Astrocyte of the spinal cord (primary cell): ENCODE measurements at regions not wholly inside any gene's neighbourhood (a gene's known extent, or its start where the extent isn't known, plus 50 kb on each side); places are given as distances from the start of the nearest gene placed in this dataset.
A peak's percentile ranks its signal among the peaks of the same experiment; 100 is the strongest.

Experiments
- DNase-seq: peaks from one replicate; pipeline ENCODE4 v3.0.0; 2011; ENCODE audit warnings: low read depth, low spot score
- H3K4me3 ChIP-seq: 2 replicates; pipeline ENCODE4 v1.5.1; 2011; ENCODE audit warnings: low read depth, mild to moderate bottlenecking, low read length, moderate library complexity
- in situ Hi-C: cut with HindIII; loops from 2 replicates; pipeline ENCODE4 v1.10.0; 2017; ENCODE audit warnings: low sequenced_read_pairs
- TF ChIP-seq, protein P1 (sequence below): IDR thresholded peaks from 2 replicates; pipeline ENCODE4 v1.5.1; 2012; ENCODE audit warnings: low read depth, mild to moderate bottlenecking, low read length, inconsistent platforms

DNA sequence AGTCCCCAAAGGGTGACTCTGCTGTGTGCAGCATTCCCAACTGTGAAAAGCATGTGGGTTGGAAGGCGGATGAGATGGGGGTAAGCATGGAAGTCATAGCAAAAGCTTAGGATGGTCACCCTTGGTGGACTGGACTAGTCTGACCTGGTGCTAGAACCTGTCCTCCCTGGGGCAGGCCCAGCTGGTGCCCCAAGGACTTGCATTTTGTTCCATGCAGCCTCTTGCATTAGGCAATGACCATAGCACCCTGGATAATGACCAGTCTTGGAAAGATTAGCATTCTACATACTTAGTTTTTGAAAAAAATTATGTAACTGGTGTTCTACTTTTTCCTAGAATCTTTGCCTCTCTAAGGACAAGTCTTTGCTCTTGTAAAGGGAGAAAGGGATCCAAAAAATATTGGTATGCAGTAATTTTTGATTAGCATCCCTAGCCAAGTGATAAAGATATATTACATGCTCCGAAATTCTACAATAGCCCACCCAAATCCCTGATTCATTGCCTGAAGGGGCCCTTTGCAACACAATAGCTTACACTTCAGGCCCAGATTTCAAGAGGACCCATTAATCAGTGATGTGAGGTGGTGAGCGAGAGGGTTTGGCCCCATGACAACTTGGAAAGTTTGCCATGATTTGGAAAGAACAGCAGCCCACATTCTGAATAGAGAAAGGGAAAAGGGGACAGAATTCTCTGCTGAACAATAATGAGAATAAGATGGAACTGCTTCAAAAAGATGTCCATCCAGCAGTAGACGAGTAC, 93.3 kb upstream of the CD180 start:
- DNase-seq: no peak
- TF ChIP-seq, protein P1, sequence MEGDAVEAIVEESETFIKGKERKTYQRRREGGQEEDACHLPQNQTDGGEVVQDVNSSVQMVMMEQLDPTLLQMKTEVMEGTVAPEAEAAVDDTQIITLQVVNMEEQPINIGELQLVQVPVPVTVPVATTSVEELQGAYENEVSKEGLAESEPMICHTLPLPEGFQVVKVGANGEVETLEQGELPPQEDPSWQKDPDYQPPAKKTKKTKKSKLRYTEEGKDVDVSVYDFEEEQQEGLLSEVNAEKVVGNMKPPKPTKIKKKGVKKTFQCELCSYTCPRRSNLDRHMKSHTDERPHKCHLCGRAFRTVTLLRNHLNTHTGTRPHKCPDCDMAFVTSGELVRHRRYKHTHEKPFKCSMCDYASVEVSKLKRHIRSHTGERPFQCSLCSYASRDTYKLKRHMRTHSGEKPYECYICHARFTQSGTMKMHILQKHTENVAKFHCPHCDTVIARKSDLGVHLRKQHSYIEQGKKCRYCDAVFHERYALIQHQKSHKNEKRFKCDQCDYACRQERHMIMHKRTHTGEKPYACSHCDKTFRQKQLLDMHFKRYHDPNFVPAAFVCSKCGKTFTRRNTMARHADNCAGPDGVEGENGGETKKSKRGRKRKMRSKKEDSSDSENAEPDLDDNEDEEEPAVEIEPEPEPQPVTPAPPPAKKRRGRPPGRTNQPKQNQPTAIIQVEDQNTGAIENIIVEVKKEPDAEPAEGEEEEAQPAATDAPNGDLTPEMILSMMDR: no peak
- in situ Hi-C loops: no loop called here
- no peak overlapping the region for H3K4me3 ChIP-seq

DNA sequence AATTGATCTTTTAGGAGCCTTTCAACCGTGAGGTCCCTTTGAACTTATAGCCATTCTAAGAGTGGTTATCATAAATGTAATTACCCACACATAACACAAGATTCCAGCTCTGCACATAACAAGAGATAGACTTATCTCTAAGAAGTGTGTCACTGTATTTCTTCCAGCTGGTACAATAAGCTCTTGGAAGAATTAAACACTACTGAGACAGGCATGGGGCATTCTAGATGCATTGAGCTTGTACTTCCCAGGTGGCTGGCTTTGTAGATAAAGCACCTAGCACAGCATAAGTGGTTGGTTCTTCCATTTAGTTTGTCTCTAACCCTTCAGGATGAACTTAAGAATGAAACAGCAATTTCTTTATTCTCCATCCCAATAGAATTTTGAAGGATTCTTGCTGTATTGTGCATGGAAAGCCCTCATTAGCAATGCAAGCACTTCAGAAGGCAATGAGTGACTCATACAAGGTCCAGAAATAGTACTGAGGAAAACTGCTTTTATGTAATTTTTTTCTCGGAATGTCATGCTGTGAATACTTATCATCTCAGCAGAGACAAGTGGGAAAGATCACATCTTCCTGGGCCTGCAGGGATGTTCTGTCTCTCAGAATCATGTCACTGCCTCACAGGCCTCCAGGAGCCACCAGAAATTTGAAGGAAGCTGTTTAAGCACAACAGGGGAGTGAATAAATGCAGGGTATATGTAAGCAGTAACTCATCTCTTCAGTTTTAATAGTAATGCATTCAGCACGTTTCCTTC, 91.1 kb upstream of the CD180 start:
- in situ Hi-C loops: no loop called here
- no peak overlapping the region for H3K4me3 ChIP-seq
- peak; percentile 84 for DNase-seq
- TF ChIP-seq, protein P1: no peak

DNA sequence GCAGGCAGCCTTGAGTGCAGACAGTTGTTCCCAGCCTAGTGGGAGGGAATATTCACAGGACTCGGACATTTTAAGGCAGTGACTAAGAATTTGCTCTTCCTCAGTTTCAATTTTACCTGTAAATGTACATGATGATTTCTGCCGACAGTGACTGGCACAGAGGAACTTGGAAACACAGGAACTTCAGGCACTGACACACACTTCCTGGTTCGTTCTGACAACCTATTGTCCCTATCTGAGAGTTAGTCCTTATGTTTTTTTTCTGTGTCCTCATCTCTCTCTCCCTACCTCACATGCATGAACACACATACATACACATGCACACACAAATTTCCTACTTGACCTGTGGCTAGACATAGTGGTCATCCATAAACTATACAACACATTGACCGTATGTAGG, 89.4 kb upstream of the CD180 start:
- no peak overlapping the region for H3K4me3 ChIP-seq
- in situ Hi-C loops: no loop called here
- DNase-seq: no peak
- TF ChIP-seq, protein P1: no peak

DNA sequence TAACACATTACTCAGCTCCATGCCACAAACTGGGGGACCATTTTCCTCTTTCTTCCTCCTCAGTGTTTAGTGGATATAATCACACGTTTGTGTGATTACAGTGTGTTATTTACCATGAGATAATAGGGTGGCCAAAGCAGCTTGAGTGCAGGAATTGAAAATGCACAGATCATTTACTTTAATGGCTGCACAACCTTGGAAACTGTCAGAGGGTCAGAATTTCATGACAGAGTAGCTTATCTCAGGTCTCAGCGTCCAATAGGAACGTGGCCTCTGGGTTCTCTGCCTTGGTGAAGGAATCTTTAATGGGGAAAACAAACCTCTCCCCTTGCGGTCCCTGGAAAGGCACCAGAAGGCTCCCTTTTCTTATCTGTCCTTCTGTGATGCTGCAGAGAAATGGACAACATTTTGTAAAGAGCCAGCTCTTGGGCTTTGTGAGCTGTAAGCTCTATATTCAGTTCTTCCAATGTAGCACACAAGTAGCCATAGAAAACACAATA, 87.4 kb upstream of the CD180 start:
- TF ChIP-seq, protein P1: no peak
- in situ Hi-C loops: no loop called here
- no peak for DNase-seq
- no peak overlapping the region for H3K4me3 ChIP-seq

DNA sequence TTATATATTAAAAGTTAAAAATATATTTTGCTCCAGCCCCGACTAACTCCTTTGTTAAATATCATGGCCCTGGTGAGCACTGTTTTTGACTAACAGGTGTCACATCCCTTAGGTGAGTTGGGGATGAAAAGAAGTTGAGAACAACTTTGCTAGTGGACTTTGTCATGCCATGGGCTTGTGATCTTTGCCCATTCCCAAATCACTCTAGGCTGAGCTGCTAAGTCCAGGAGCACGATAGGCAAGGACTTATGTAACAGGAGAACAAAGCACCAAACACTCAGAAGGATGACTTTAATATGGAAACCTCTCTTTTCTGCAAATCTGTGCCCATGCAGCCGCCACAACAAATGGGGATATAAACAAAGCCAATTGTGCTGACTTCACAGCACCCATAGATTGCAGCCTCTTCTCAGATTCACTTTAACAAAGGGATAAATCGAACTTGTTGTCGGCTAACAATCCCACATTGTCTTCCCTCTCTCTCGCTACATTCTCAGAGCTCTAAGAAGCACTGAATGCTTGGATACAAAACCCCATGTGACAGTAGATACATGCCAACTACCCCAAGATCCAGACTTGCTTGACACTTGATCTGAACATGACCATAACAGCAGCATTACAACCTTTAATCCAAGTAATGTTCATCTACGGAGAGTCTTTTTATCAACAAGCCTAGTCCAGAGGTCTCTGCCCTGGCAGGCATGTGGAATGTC, 86.8 kb upstream of the CD180 start:
- in situ Hi-C loops: no loop called here
- TF ChIP-seq, protein P1: no peak
- H3K4me3 ChIP-seq: no peak overlapping the region
- no peak for DNase-seq

DNA sequence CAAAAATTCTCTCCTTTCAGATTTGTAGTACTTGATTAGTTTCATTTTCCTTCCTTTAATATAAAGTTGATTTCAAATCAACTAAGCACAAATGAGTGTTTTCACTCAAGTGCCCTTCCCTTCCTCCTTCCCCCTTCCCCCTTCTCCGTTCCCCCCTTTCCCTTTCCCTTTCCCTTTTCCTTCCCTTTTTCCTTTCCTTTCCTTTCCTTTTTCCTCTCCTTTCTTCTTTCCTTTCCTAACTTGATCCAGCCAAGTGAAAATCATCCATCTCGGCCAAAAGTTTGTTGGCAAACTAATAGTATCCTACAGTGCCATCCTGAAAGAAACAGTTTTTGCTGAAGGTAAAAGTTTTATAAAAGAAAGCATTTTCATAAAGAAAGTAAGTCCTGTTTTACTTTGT, 85.3 kb upstream of the CD180 start:
- DNase-seq: no peak
- H3K4me3 ChIP-seq: no peak overlapping the region
- in situ Hi-C loops: no loop called here
- TF ChIP-seq, protein P1: no peak
